ENCODE measurements at regions not wholly inside any gene's neighbourhood (a gene's known extent, or its start where the extent isn't known, plus 50 kb on each side); places are given as distances from the start of the nearest gene placed in this dataset.

DNA sequence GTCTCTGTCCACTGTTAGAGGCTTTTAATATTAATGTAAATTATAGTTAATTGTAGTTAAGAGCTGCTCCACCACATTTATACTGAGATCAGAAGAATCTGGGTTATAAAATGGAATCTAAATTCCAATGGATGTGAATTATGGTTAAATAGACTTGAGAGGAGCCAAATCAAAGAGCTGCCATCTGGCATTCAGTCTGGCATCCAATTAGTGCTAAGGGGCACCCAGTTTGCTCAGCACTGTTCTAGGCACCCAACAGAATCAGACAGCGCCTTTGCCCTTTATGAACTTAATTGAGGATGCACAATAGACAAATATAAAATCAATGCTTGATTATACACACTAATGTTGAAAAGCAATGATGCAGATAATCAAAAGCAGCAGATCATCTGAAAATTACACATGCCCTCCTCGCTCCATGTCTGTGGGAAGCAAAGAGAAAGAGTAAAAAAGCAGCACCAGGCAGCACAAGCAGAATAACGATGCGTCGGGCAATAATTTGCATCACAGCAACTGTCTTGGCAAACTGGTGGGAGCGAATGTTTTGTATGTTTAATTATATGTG is 310.1 kb downstream of the BRINP2 start:
- DNase-seq (ENCODE audit: low read depth), result no peak
- TF ChIP-seq, protein P1, sequence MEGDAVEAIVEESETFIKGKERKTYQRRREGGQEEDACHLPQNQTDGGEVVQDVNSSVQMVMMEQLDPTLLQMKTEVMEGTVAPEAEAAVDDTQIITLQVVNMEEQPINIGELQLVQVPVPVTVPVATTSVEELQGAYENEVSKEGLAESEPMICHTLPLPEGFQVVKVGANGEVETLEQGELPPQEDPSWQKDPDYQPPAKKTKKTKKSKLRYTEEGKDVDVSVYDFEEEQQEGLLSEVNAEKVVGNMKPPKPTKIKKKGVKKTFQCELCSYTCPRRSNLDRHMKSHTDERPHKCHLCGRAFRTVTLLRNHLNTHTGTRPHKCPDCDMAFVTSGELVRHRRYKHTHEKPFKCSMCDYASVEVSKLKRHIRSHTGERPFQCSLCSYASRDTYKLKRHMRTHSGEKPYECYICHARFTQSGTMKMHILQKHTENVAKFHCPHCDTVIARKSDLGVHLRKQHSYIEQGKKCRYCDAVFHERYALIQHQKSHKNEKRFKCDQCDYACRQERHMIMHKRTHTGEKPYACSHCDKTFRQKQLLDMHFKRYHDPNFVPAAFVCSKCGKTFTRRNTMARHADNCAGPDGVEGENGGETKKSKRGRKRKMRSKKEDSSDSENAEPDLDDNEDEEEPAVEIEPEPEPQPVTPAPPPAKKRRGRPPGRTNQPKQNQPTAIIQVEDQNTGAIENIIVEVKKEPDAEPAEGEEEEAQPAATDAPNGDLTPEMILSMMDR (IDR thresholded peaks at IDR 0.05; ENCODE audit: low read depth, low read length), result no peak
- TF ChIP-seq, protein P2, sequence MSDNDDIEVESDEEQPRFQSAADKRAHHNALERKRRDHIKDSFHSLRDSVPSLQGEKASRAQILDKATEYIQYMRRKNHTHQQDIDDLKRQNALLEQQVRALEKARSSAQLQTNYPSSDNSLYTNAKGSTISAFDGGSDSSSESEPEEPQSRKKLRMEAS (IDR thresholded peaks at IDR 0.05; ENCODE audit: low read depth, low read length), result no peak
- TF ChIP-seq MYC (IDR thresholded peaks at IDR 0.05; ENCODE audit: low read depth, low read length) (no peak), POLR2A (IDR thresholded peaks at IDR 0.05; ENCODE audit: extremely low read depth, insufficient read length) (no peak)
- no peak overlapping the region for H3K4me3 ChIP-seq (ENCODE audit: low read depth, low read length)

DNA sequence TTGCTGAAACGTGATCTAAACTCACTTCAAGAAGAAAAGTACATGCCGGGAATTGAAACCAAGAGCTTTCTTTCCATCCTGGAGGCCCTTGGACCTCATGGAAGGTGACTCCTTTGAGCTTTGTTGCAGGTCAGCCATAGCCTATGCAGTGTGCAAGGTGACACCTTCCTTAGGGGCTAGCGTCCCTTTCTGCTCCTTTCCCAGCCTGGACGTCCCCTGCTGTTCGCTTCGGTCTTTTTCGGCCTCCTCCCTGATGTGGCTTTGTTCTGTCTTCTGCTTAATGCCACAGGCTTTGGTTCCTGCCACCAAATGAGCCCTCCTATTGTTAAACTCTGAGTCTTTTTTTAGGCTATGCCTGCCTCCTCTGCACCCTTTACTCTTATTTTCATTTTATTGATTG is 308.8 kb downstream of the BRINP2 start:
- TF ChIP-seq, protein P2 (IDR thresholded peaks at IDR 0.05; ENCODE audit: low read depth, low read length), result no peak
- TF ChIP-seq MYC (IDR thresholded peaks at IDR 0.05; ENCODE audit: low read depth, low read length) (no peak), POLR2A (IDR thresholded peaks at IDR 0.05; ENCODE audit: extremely low read depth, insufficient read length) (no peak)
- no peak for DNase-seq (ENCODE audit: low read depth)

DNA sequence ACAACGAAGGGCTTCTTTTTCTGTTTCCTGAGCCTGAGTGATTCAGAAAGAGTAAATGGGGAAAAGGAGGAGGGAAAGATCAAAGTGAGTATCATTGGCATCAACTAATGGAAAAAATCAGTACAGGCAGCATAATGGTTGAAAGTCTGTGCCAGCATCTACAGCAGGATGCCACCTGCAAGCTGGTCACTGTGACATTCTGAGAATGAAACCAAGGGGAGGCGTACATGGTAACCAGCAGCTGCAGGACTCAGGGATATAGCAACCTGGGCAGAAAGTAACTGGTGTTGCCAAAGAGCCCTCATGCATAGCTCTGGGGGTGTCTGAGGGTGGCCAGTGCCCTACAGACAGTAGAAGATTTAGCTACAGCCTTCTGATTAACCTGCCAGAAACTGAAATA is 305.9 kb downstream of the BRINP2 start:
- no peak for TF ChIP-seq MYC (IDR thresholded peaks at IDR 0.05; ENCODE audit: low read depth, low read length)
- no peak for TF ChIP-seq POLR2A (IDR thresholded peaks at IDR 0.05; ENCODE audit: extremely low read depth, insufficient read length)
- TF ChIP-seq, protein P1 (IDR thresholded peaks at IDR 0.05; ENCODE audit: low read depth, low read length), result no peak
- TF ChIP-seq, protein P2 (IDR thresholded peaks at IDR 0.05; ENCODE audit: low read depth, low read length), result no peak
- no peak for DNase-seq (ENCODE audit: low read depth)
- H3K4me3 ChIP-seq (ENCODE audit: low read depth, low read length), result no peak overlapping the region

More for the DNA sequence above, 308.8 kb downstream of the BRINP2 start:
- no peak overlapping the region for H3K4me3 ChIP-seq (ENCODE audit: low read depth, low read length)

DNA sequence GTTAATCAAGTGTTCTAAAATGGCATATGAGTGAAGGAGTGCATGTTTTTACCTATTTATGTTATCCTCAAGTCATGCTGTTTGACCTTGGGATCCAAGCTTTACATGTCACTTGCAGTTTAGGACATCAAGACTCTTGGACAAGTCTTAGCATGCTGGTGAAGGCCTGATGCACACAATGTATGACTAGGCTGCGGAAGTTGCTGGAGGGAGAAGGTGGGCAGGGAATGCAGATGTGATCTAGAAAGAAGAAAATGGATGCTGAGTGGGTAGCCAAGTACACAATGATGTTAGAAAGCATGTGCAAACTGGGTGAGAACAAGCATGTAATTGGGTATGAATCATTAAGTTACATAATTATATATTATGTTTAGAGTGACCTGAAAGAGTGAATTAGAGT is 301.8 kb downstream of the BRINP2 start:
- TF ChIP-seq, protein P2 (IDR thresholded peaks at IDR 0.05; ENCODE audit: low read depth, low read length), result no peak
- TF ChIP-seq, protein P1 (IDR thresholded peaks at IDR 0.05; ENCODE audit: low read depth, low read length), result no peak
- TF ChIP-seq POLR2A (IDR thresholded peaks at IDR 0.05; ENCODE audit: extremely low read depth, insufficient read length), result no peak
- TF ChIP-seq MYC (IDR thresholded peaks at IDR 0.05; ENCODE audit: low read depth, low read length), result no peak
- no peak overlapping the region for H3K4me3 ChIP-seq (ENCODE audit: low read depth, low read length)
- DNase-seq (ENCODE audit: low read depth), result no peak

DNA sequence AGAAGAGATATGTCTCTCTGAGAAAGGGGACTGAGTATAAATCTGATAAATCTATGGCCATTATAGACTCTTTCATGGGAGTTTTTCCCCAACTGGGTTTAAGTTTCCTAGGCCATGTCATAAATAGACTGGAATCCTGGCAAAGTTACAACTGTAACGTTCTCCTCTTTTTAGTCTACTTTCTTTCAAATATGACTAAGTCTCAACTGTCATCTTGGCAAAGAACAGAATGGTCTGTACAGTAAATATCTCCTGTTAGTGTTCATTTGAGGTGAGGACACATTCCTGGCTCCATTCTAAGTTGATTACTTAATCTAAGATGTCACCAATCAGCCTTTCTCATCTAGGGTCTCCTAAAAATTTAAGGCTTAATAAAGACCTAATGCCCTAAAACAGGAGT is 300.5 kb downstream of the BRINP2 start:
- no peak for DNase-seq (ENCODE audit: low read depth)
- H3K4me3 ChIP-seq (ENCODE audit: low read depth, low read length), result no peak overlapping the region
- TF ChIP-seq, protein P2 (IDR thresholded peaks at IDR 0.05; ENCODE audit: low read depth, low read length), result no peak

DNA sequence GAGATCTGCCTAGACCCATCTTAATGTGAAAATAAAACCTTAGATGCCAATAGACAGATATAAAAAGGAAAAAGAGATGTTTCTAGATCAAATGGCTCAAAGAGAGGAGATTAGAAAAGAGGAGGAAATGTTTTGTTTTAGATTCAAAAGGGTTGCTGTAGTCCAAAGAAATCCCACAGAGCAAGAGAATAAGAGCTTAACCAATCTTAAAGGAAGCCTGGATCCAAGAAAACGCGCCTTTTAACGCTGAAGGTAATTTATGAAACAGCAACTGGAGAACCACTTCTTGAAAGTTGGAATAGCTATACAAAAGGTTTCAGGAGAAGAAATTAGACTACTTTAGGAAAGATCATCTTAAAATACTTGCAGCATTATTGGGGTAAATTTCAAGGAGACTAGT is 298.8 kb downstream of the BRINP2 start:
- TF ChIP-seq, protein P2 (IDR thresholded peaks at IDR 0.05; ENCODE audit: low read depth, low read length), result no peak
- H3K4me3 ChIP-seq (ENCODE audit: low read depth, low read length), result no peak overlapping the region
- DNase-seq (ENCODE audit: low read depth), result no peak

DNA sequence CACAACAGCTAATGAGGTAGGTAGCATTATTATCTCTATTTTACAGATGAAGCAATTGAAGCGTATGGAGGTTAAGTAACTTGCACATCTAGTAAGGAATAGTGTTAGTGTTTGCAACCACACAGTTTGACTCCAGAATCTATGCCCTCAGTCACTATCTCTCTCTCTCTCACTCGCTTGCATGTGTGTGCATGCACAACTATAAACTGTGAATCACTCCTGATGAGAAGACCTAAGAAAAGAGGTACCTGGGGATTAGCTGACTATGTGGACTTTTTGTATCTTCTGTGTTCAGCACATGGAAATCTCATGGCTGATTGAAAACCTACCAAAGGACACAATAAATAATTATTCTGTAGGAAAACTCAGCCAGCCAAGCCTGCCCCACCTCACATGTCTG is 295.5 kb downstream of the BRINP2 start:
- TF ChIP-seq, protein P2 (IDR thresholded peaks at IDR 0.05; ENCODE audit: low read depth, low read length), result no peak
- TF ChIP-seq, protein P1 (IDR thresholded peaks at IDR 0.05; ENCODE audit: low read depth, low read length), result no peak
- TF ChIP-seq POLR2A (IDR thresholded peaks at IDR 0.05; ENCODE audit: extremely low read depth, insufficient read length) (no peak), MYC (IDR thresholded peaks at IDR 0.05; ENCODE audit: low read depth, low read length) (no peak)
- no peak overlapping the region for H3K4me3 ChIP-seq (ENCODE audit: low read depth, low read length)
- DNase-seq (ENCODE audit: low read depth), result no peak
